ENCODE measurements at regions not wholly inside any gene's neighbourhood (a gene's known extent, or its start where the extent isn't known, plus 50 kb on each side); places are given as distances from the start of the nearest gene placed in this dataset.

DNA sequence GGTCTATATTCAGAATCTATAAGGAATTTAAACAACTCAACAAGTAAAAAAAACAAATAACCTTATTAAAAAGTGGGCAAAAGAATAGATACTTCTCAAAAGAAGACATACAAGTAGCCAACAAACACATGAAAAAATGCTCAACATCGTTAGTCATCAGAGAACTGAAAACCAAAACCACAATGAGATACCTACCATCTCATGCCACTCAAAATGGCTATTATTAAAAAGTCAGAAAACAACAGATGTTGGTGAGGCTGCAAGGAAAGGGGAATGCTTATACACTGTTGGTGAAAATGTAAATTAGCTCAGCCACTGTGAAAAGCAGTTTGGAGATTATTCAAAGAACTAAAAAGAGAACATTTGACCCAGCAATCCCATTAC is 201.6 kb downstream of the QDPR start:
- no peak for TF ChIP-seq CTCF (IDR thresholded peaks at IDR 0.05; ENCODE audit: low read length, missing control alignments)
- H3K4me3 ChIP-seq (replicated peaks; ENCODE audit: low read depth, low read length), result no peak overlapping the region
- peak; percentile 31 for DNase-seq (ENCODE audit: low read depth)

DNA sequence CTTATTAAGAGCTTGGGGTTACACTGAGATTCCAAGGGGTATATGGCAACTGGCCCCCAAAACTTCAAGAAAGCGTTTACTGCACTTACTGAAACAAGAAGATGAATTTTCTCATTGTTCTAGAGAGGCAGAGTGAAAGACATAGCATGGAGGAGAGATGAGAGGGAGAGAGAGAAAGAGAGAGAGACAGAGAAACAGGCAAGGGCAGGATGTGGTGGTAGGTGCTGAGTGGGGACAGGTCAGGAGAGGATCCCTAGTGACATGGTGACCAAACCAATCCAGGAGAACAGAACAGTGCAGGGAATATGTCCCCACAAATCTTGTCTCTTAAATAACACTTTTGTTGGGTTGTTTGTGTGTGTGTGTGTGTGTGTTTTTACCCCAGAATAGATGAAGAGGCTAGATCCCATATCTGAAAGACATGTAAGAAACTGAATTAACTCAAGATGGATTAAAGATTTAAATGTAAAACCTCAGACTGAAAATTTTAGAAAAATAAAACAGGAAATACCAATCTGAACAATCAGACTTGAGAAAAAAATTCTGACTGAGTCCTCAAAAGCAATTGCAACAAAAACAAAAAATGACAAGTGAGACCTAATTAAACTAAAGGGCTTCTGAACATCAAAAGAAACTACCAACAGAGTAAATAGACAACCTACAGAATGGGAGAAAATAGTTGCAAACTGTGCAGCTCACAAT is 202.2 kb downstream of the QDPR start:
- DNase-seq (ENCODE audit: low read depth), result no peak
- no peak for TF ChIP-seq CTCF (IDR thresholded peaks at IDR 0.05; ENCODE audit: low read length, missing control alignments)
- no peak overlapping the region for H3K4me3 ChIP-seq (replicated peaks; ENCODE audit: low read depth, low read length)

- no peak for DNase-seq (ENCODE audit: low read depth)
- no peak for TF ChIP-seq CTCF (IDR thresholded peaks at IDR 0.05; ENCODE audit: low read length, missing control alignments)
- H3K4me3 ChIP-seq (replicated peaks; ENCODE audit: low read depth, low read length), result no peak overlapping the region
Observed at GRCh38 chr4:17301869-17302268, 210.0 kb downstream of the QDPR start.

GRCh38 chr4:17301266-17301665 is 210.6 kb downstream of the QDPR start:
- no peak for TF ChIP-seq CTCF (IDR thresholded peaks at IDR 0.05; ENCODE audit: low read length, missing control alignments)
- H3K4me3 ChIP-seq (replicated peaks; ENCODE audit: low read depth, low read length), result no peak overlapping the region

GRCh38 chr4:17296921-17297890 is 214.7 kb downstream of the QDPR start:
- H3K4me3 ChIP-seq (replicated peaks; ENCODE audit: low read depth, low read length), result no peak overlapping the region
- no peak for TF ChIP-seq CTCF (IDR thresholded peaks at IDR 0.05; ENCODE audit: low read length, missing control alignments)
- DNase-seq (ENCODE audit: low read depth), result no peak

More at GRCh38 chr4:17301266-17301665, 210.6 kb downstream of the QDPR start:
- DNase-seq (ENCODE audit: low read depth), result no peak

DNA sequence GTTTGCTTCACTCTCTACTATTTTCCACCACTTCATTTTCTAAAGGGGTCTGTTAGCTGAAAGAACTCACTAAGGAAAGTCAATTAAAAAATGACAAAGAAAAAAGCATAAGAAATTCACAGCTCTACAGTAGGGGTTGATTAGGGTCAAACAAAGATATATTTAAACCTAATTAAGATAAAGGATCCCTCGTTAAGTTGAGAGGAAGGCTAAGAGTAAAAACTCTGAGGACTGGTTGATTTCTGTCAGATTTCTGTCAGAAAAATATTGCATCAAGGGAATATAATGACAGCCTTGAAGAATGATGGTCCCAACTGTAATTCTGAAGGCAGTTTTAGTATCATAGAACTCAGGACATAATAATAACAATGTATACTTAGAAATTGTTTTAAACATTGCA is 218.0 kb downstream of the QDPR start:
- no peak for DNase-seq (ENCODE audit: low read depth)
- no peak for TF ChIP-seq CTCF (IDR thresholded peaks at IDR 0.05; ENCODE audit: low read length, missing control alignments)
- no peak overlapping the region for H3K4me3 ChIP-seq (replicated peaks; ENCODE audit: low read depth, low read length)

Data from fibroblast of pulmonary artery (primary cell).